ENCODE measurements at regions not wholly inside any gene's neighbourhood (a gene's known extent, or its start where the extent isn't known, plus 50 kb on each side); places are given as distances from the start of the nearest gene placed in this dataset.

DNA sequence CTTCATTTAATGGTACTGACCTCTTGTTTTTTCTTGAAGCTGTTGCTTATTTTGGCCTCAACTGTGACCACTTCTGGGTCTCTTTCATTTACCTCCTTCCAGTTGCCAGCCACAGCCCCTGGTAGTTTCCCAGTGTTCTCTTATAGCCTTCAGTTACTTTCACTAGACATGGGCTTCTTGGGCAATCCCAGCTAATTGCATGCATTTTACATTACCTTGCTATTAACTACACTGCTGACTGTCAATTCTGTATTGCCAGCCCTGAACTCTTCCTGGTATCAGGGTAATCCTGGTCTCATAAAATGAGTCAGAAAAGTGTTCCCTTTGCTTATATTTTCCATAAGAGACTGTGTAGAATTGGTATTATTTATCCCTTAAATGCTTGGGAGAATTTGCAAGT is 195.8 kb upstream of the LARGE1 start:
- TF ChIP-seq, protein P1, sequence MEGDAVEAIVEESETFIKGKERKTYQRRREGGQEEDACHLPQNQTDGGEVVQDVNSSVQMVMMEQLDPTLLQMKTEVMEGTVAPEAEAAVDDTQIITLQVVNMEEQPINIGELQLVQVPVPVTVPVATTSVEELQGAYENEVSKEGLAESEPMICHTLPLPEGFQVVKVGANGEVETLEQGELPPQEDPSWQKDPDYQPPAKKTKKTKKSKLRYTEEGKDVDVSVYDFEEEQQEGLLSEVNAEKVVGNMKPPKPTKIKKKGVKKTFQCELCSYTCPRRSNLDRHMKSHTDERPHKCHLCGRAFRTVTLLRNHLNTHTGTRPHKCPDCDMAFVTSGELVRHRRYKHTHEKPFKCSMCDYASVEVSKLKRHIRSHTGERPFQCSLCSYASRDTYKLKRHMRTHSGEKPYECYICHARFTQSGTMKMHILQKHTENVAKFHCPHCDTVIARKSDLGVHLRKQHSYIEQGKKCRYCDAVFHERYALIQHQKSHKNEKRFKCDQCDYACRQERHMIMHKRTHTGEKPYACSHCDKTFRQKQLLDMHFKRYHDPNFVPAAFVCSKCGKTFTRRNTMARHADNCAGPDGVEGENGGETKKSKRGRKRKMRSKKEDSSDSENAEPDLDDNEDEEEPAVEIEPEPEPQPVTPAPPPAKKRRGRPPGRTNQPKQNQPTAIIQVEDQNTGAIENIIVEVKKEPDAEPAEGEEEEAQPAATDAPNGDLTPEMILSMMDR (IDR thresholded peaks at IDR 0.05; ENCODE audit: low read depth, low read length, missing control alignments): no peak
- DNase-seq (ENCODE audit: extremely low read depth, low read depth): no peak
- H3K4me3 ChIP-seq (replicated peaks; ENCODE audit: low read depth, low read length): no peak overlapping the region

DNA sequence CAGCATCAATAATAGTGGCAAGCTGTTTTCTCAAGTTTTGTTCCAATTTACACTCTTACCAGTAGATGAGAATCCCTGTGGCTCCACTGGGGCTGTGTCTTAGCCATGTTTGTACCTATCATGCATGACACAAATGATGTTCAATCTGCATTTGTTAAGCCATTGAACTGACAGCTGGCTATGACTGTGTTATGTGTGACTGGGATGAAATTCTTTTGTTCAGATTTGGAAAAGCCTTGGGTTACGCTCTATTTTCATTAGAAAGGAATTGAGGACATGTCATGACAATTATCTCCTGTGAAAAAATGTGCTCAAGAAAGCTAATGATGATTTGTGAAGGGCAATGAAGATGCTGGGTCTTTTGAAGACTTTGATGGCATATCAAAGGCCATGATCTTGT is 201.8 kb upstream of the LARGE1 start:
- TF ChIP-seq, protein P1 (IDR thresholded peaks at IDR 0.05; ENCODE audit: low read depth, low read length, missing control alignments): no peak
- no peak overlapping the region for H3K4me3 ChIP-seq (replicated peaks; ENCODE audit: low read depth, low read length)
- no peak for DNase-seq (ENCODE audit: extremely low read depth, low read depth)

- no peak overlapping the region for H3K4me3 ChIP-seq (replicated peaks; ENCODE audit: low read depth, low read length)
- TF ChIP-seq, protein P1 (IDR thresholded peaks at IDR 0.05; ENCODE audit: low read depth, low read length, missing control alignments): no peak
- no peak for DNase-seq (ENCODE audit: extremely low read depth, low read depth)
These were observed 209.6 kb upstream of the LARGE1 start for GRCh38 chr22:34129691-34130486.

- no peak overlapping the region for H3K4me3 ChIP-seq (replicated peaks; ENCODE audit: low read depth, low read length)
- TF ChIP-seq, protein P1 (IDR thresholded peaks at IDR 0.05; ENCODE audit: low read depth, low read length, missing control alignments): no peak
- DNase-seq (ENCODE audit: extremely low read depth, low read depth): no peak
These were observed 215.5 kb upstream of the LARGE1 start for GRCh38 chr22:34135749-34136148.

- TF ChIP-seq, protein P1 (IDR thresholded peaks at IDR 0.05; ENCODE audit: low read depth, low read length, missing control alignments): no peak
- DNase-seq (ENCODE audit: extremely low read depth, low read depth): no peak
- no peak overlapping the region for H3K4me3 ChIP-seq (replicated peaks; ENCODE audit: low read depth, low read length)
These were observed 229.7 kb upstream of the LARGE1 start for GRCh38 chr22:34150023-34150422.

GRCh38 chr22:34159491-34159890 is 239.2 kb upstream of the LARGE1 start:
- DNase-seq (ENCODE audit: extremely low read depth, low read depth): no peak
- TF ChIP-seq, protein P1 (IDR thresholded peaks at IDR 0.05; ENCODE audit: low read depth, low read length, missing control alignments): no peak
- H3K4me3 ChIP-seq (replicated peaks; ENCODE audit: low read depth, low read length): no peak overlapping the region

All from HFF-Myc (cell line).